HG02973 (cell line): ENCODE measurements at regions not wholly inside any gene's neighbourhood (a gene's known extent, or its start where the extent isn't known, plus 50 kb on each side); places are given as distances from the start of the nearest gene placed in this dataset.

Experiments
- ATAC-seq: cut with Tn5 transposase; IDR thresholded peaks from one replicate; pipeline ENCODE4 v1.9.1; 2021; ENCODE audit warnings: moderate library complexity; ENCODE audit not compliant: unreplicated experiment

DNA sequence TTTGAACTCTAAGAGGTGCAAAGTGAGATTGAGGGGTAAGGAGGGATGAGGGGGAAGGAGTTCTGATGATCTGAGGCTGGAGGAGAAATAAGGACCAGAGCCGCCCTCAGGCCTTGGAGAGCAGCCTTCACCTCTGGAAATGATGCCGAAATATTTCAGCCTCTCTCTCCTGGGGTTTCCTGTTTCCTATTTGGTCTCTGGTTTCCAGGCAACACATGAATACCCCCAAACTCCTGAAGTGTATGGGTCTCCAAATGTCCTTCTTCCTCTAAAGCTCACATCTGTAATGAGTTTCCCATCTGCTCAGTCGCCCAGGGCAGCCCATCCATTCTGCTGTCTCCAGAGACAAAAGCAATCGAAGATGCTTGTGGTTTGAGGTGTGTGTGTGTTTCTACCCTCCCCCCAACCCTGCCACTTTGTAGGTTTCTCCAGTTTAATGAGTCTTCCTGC, 52.0 kb upstream of the FAM20B start:
- peak; percentile 49 for ATAC-seq
